ENCODE measurements at regions not wholly inside any gene's neighbourhood (a gene's known extent, or its start where the extent isn't known, plus 50 kb on each side); places are given as distances from the start of the nearest gene placed in this dataset.
A peak's percentile ranks its signal among the peaks of the same experiment; 100 is the strongest.

DNA sequence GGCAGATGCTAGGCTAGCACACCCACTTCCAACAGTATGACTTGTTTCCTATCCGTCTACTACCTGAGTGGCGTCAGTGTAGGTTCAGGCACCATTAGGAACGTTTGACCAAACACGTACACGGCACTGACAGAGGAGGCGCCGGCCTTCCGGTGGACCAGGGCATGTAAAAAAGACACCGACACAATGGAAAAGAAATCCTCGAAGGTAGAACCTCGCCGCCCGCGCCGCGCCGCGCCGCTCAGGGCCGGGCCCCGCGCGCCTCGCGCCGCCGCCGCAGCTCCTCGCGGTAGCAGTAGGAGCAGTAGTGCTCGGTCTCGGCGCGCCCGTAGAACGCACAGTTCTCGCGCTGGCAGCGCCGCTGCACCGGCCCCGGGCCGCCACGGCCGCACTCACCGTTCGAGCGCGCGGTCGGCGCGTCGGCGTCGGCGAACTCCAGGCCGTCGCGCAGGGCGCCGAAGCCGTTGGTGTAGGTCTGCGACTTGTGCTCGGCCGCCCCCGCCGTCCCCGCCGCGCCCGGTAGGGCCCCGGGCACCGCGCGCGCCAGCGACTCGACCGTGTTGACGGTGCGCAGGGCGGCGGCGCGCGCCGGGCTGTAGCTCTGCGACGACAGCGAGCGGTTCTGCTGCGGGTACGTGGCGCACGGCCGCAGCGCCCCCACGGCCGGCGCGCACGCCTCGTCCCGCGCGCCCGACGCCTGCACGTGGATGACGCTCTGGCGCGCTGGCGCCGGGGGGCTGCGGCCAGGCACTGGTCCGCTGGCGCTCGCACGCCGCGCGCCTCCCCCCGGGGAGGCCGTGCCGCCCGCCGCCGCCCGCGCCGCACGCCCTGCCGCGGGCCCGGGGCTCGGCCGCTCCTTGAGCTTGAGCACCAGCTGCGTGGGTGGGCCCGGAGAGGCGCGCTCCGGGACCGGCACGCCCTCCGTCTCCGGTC, 156.7 kb downstream of the KLF13 start:
- Histone ChIP-seq H3K36me3 (ENCODE audit: control insufficient read depth in 2 of 2, extremely low read depth in 1 of 2, insufficient read depth in 2 of 2, low read length in 2 of 2) (no peaks in the 10 kb centered on the region), H2AFZ (ENCODE audit: low read depth, low read length) (no peak overlapping the region), H3K4me1 (ENCODE audit: control insufficient read depth, extremely low read depth, insufficient read depth, low read length) (no peaks in the 10 kb centered on the region), H3K4me3 (replicated peaks in 1 of 3; ENCODE audit: insufficient read depth in 1 of 3, low read depth in 1 of 3, low read length in 3 of 3) (no peak overlapping the region), H3K4me2 (ENCODE audit: insufficient read depth, low read length) (no peak overlapping the region), H3K27me3 (ENCODE audit: control insufficient read depth in 2 of 2, insufficient read depth in 2 of 2, low read length in 2 of 2) (peaks cover 26 to 37% of the 10 kb centered on the region in 2 experiments), H3K79me2 (ENCODE audit: control insufficient read depth, insufficient read depth, low read length) (no peaks in the 10 kb centered on the region), H3K9ac (replicated peaks; ENCODE audit: extremely low read depth, insufficient read depth, low read length) (no peak overlapping the region), H3K27ac (ENCODE audit: insufficient read depth, low read depth, low read length) (no peak overlapping the region), H4K20me1 (replicated peaks; ENCODE audit: control insufficient read depth, extremely low read depth, insufficient read depth, low read length) (no peaks in the 10 kb centered on the region), H3K9me1 (replicated peaks; ENCODE audit: control insufficient read depth, extremely low read depth, insufficient read depth, low read length) (no peaks in the 10 kb centered on the region), H3K9me3 (replicated peaks; ENCODE audit: control insufficient read depth, insufficient read depth, low read length) (no peaks in the 10 kb centered on the region)
- TF ChIP-seq, protein P1, sequence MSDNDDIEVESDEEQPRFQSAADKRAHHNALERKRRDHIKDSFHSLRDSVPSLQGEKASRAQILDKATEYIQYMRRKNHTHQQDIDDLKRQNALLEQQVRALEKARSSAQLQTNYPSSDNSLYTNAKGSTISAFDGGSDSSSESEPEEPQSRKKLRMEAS (IDR thresholded peaks at IDR 0.05; ENCODE audit: insufficient read depth, insufficient read length): no peak
- TF ChIP-seq, protein P2, sequence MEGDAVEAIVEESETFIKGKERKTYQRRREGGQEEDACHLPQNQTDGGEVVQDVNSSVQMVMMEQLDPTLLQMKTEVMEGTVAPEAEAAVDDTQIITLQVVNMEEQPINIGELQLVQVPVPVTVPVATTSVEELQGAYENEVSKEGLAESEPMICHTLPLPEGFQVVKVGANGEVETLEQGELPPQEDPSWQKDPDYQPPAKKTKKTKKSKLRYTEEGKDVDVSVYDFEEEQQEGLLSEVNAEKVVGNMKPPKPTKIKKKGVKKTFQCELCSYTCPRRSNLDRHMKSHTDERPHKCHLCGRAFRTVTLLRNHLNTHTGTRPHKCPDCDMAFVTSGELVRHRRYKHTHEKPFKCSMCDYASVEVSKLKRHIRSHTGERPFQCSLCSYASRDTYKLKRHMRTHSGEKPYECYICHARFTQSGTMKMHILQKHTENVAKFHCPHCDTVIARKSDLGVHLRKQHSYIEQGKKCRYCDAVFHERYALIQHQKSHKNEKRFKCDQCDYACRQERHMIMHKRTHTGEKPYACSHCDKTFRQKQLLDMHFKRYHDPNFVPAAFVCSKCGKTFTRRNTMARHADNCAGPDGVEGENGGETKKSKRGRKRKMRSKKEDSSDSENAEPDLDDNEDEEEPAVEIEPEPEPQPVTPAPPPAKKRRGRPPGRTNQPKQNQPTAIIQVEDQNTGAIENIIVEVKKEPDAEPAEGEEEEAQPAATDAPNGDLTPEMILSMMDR (IDR thresholded peaks at IDR 0.05; ENCODE audit: extremely low read depth in 1 of 2, insufficient read depth in 1 of 2, low read depth in 1 of 2, low read length in 2 of 2): no peak
- TF ChIP-seq EZH2 (IDR thresholded peaks at IDR 0.05; ENCODE audit: borderline replicate concordance, low read depth, low read length, severe bottlenecking) (peak; percentile 95), FOS (IDR thresholded peaks at IDR 0.05; ENCODE audit: borderline replicate concordance, insufficient read depth, low read length) (no peak), MYC (IDR thresholded peaks at IDR 0.05; ENCODE audit: low read depth, low read length) (no peak)
- POLR2A ChIA-PET: no interaction called here
- BruUV-seq (replicated peaks): no TSS peak
- dilution Hi-C loops (cut with MboI; ENCODE audit: extremely low pct_ligation_motif_present, low sequenced_read_pairs): loop anchor here (25.0 kb wide), 1 partner anchor 271 kb away; no protein-coding TSS in a partner anchor
- FAIRE-seq: no peak
- no peak for DNase-seq (ENCODE audit: low read depth, low spot score)
- CTCF ChIA-PET: interaction anchor here (1.3 to 1.9 kb wide), 3 partner anchors 11 to 283 kb away, joined by 3 to 5 read pairs (median 4); no protein-coding TSS in a partner anchor
- intact Hi-C loops (cut with micrococcal nuclease): no loop called here

All from endothelial cell of umbilical vein (primary cell).